SK-N-SH treated with all-trans-retinoic acid at 6 μM for 48 hours (cell line): ENCODE measurements at regions not wholly inside any gene's neighbourhood (a gene's known extent, or its start where the extent isn't known, plus 50 kb on each side); places are given as distances from the start of the nearest gene placed in this dataset.

Experiments used
- BACH2 ChIP-seq: fragments of 250-450 bp; sonication (Bioruptor Pico); IDR thresholded peaks from 2 replicates; pipeline ENCODE4 v1.9.0; 2021; ENCODE audit warnings: mild to moderate bottlenecking, borderline replicate concordance
- CSRNP3 ChIP-seq: fragments of 250-450 bp; sonication (Bioruptor Pico); IDR thresholded peaks from 2 replicates; pipeline ENCODE4 v1.5.1; 2021; ENCODE audit warnings: mild to moderate bottlenecking, moderate library complexity
- ISL1 ChIP-seq: fragments of 250-450 bp; sonication (Bioruptor Pico); IDR thresholded peaks from 2 replicates; pipeline ENCODE4 v2.1.2; 2022; ENCODE audit warnings: mild to moderate bottlenecking, moderate library complexity
- PPARA ChIP-seq: fragments of 250-450 bp; sonication (Bioruptor Pico); IDR thresholded peaks from 2 replicates; pipeline ENCODE4 v1.5.0; 2020; ENCODE audit warnings: mild to moderate bottlenecking, borderline replicate concordance
- SNAI2 ChIP-seq: fragments of 250-450 bp; sonication (Bioruptor Pico); IDR thresholded peaks from 2 replicates; pipeline ENCODE4 v1.5.0; 2020; ENCODE audit warnings: mild to moderate bottlenecking, moderate library complexity
- ZC3H10 ChIP-seq: fragments of 250-450 bp; sonication (Bioruptor Pico); IDR thresholded peaks from 2 replicates; pipeline ENCODE4 v1.5.1; 2021; ENCODE audit warnings: mild to moderate bottlenecking, moderate library complexity
- ZFP30 ChIP-seq: fragments of 450-650 bp; formaldehyde crosslinking; IDR thresholded peaks from 2 replicates; pipeline ENCODE4 v1.5.0; 2022; ENCODE audit warnings: mild to moderate bottlenecking, moderate library complexity
- ZNF8 ChIP-seq: fragments of 450-650 bp; formaldehyde crosslinking; IDR thresholded peaks from 2 replicates; pipeline ENCODE4 v1.5.0; 2020; ENCODE audit warnings: mild to moderate bottlenecking, moderate library complexity
- TF ChIP-seq, protein P1 (sequence below): fragments of 250-450 bp; sonication (Bioruptor Pico); IDR thresholded peaks from 2 replicates; pipeline ENCODE4 v1.5.1; 2020; ENCODE audit warnings: low read depth, mild to moderate bottlenecking, moderate library complexity

GRCh38 chr12:9327320-9327719, 119.1 kb upstream of the PZP start:
- TF ChIP-seq ZNF8 (CRISPR knock-in tag) (no peak), BACH2 (no peak), ZFP30 (CRISPR knock-in tag) (no peak), CSRNP3 (no peak), SNAI2 (CRISPR knock-in tag) (no peak), PPARA (no peak), ZC3H10 (CRISPR knock-in tag) (no peak), ISL1 (CRISPR knock-in tag) (no peak)
- TF ChIP-seq, protein P1, sequence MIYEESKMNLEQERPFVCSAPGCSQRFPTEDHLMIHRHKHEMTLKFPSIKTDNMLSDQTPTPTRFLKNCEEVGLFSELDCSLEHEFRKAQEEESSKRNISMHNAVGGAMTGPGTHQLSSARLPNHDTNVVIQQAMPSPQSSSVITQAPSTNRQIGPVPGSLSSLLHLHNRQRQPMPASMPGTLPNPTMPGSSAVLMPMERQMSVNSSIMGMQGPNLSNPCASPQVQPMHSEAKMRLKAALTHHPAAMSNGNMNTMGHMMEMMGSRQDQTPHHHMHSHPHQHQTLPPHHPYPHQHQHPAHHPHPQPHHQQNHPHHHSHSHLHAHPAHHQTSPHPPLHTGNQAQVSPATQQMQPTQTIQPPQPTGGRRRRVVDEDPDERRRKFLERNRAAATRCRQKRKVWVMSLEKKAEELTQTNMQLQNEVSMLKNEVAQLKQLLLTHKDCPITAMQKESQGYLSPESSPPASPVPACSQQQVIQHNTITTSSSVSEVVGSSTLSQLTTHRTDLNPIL (CRISPR knock-in tag), result no peak
